ENCODE measurements at regions not wholly inside any gene's neighbourhood (a gene's known extent, or its start where the extent isn't known, plus 50 kb on each side); places are given as distances from the start of the nearest gene placed in this dataset.
A peak's percentile ranks its signal among the peaks of the same experiment; 100 is the strongest.

GRCh38 chr1:23634840-23635651 is 56.6 kb upstream of the RPL11 start (continued):
- TF ChIP-seq RCOR1 (IDR thresholded peaks at IDR 0.05; ENCODE audit: insufficient replicate concordance, low read length) (no peak), NFE2L2 (IDR thresholded peaks at IDR 0.05; ENCODE audit: low read depth, low read length) (no peak), POLR2A (IDR thresholded peaks at IDR 0.05; ENCODE audit: low read depth, low read length) (peak; percentile 51; the same call in 1 of the 2 replicates)

GRCh38 chr1:23634518-23634839 is 57.1 kb upstream of the RPL11 start:
- Histone ChIP-seq H4K8ac (ENCODE audit: low read depth in 2 of 2, low read length in 2 of 2) (peak overlapping the region; percentile 87 to 95), H3K14ac (replicated peaks; ENCODE audit: low read depth, low read length) (peak overlapping the region; percentile 90), H3K4ac (ENCODE audit: low read depth, low read length) (peak overlapping the region; percentile 96), H2AFZ (replicated peaks; ENCODE audit: low read length, poor library complexity) (peak overlapping the region; percentile 98), H2BK120ac (ENCODE audit: low read depth, low read length) (peak overlapping the region; percentile 100), H2AK9ac (replicated peaks; ENCODE audit: low read depth, low read length, poor library complexity) (peak overlapping the region; percentile 66), H3K4me2 (ENCODE audit: low read depth, low read length) (no peak overlapping the region; the same call in 1 of the 2 replicates), H3K56ac (ENCODE audit: extremely low read depth, insufficient read depth, low read length) (no peak overlapping the region), H4K20me1 (ENCODE audit: insufficient read depth, low read length) (no peaks in the 10 kb centered on the region), H3K27me3 (ENCODE audit: control insufficient read depth, insufficient read depth, low read length) (no peaks in the 10 kb centered on the region), H3K27ac (ENCODE audit: insufficient read depth, low read length) (peak overlapping the region; percentile 59), H3K9me1 (ENCODE audit: insufficient read depth, low read length) (peaks cover 8% of the 10 kb centered on the region), H2AK5ac (ENCODE audit: low read depth, low read length) (peak overlapping the region; percentile 98), H3K79me1 (ENCODE audit: low read depth in 1 of 2, low read length in 2 of 2) (peaks cover 7 to 27% of the 10 kb centered on the region in 2 experiments; a peak in 3 of 4 replicates), H2BK20ac (ENCODE audit: low read depth, low read length) (peak overlapping the region; percentile 91), H3K4me3 (ENCODE audit: insufficient read depth, low read depth, low read length) (no peak overlapping the region), H2BK15ac (ENCODE audit: low read depth, low read length) (peak overlapping the region; percentile 90; the same call in 2 of the 3 replicates), H3K4me1 (ENCODE audit: control insufficient read depth, insufficient read depth, low read length) (peaks cover 10% of the 10 kb centered on the region), H3K9ac (ENCODE audit: low read depth, low read length) (peak overlapping the region; percentile 15; the same call in 1 of the 2 replicates), H3K23ac (ENCODE audit: low read depth, low read length) (peak overlapping the region; percentile 60), H4K5ac (ENCODE audit: low read depth, low read length) (peak overlapping the region; percentile 86), H3K36me3 (ENCODE audit: control insufficient read depth, insufficient read depth, low read length) (no peaks in the 10 kb centered on the region), H3K9me3 (ENCODE audit: control insufficient read depth, insufficient read depth, low read length) (no peaks in the 10 kb centered on the region), H3K18ac (ENCODE audit: low read depth, low read length) (peak overlapping the region; percentile 50), H2BK5ac (ENCODE audit: low read depth, low read length, poor library complexity, severe bottlenecking) (peak overlapping the region; percentile 72), H4K91ac (ENCODE audit: insufficient read depth, low read depth, low read length) (peak overlapping the region; percentile 96)
- WGBS, 2 experiments (ENCODE audit: extremely low coverage in 2 of 2, insufficient read length in 1 of 2), result 56% methylated on average over 2 of the region's 2 CpGs; no CpG with 5 or more reads in 1 of the 2 experiments
- DNase-seq, result no peak
- no TSS peak for BruUV-seq (replicated peaks)
- POLR2A ChIA-PET (ENCODE audit: unreplicated experiment), result interaction anchor here (1.1 kb wide), 1 partner anchor 79 kb away, joined by 9 read pairs; no protein-coding TSS in a partner anchor
- no peak for ATAC-seq (ENCODE audit: low read depth)
- dilution Hi-C loops (cut with HindIII; ENCODE audit: low sequenced_read_pairs, unreplicated experiment), result no loop called here
- CTCF ChIA-PET, result interaction anchor here (0.5 to 6.4 kb wide), 13 partner anchors 10 to 94 kb away, joined by 3 to 67 read pairs (median 5); partner anchors contain the start of gene ID3
- in situ Hi-C loops (cut with MboI; ENCODE audit: low sequenced_read_pairs), result loop anchor here (25.0 kb wide), 1 partner anchor 647 kb away; no protein-coding TSS in a partner anchor
- TF ChIP-seq NFE2L2 (IDR thresholded peaks at IDR 0.05; ENCODE audit: low read depth, low read length) (no peak), SMC3 (IDR thresholded peaks at IDR 0.05; ENCODE audit: low read depth, low read length) (no peak), RAD21 (IDR thresholded peaks at IDR 0.05; ENCODE audit: low read length) (no peak), MAFK (IDR thresholded peaks at IDR 0.05; ENCODE audit: low read depth, low read length) (no peak), MXI1 (IDR thresholded peaks at IDR 0.05; ENCODE audit: borderline replicate concordance, low read depth, low read length) (no peak), RFX5 (IDR thresholded peaks at IDR 0.05; ENCODE audit: low read depth, low read length) (no peak), RCOR1 (IDR thresholded peaks at IDR 0.05; ENCODE audit: insufficient replicate concordance, low read length) (no peak), CEBPB (IDR thresholded peaks at IDR 0.05; ENCODE audit: low read depth, low read length) (no peak)
- TF ChIP-seq, protein P1, sequence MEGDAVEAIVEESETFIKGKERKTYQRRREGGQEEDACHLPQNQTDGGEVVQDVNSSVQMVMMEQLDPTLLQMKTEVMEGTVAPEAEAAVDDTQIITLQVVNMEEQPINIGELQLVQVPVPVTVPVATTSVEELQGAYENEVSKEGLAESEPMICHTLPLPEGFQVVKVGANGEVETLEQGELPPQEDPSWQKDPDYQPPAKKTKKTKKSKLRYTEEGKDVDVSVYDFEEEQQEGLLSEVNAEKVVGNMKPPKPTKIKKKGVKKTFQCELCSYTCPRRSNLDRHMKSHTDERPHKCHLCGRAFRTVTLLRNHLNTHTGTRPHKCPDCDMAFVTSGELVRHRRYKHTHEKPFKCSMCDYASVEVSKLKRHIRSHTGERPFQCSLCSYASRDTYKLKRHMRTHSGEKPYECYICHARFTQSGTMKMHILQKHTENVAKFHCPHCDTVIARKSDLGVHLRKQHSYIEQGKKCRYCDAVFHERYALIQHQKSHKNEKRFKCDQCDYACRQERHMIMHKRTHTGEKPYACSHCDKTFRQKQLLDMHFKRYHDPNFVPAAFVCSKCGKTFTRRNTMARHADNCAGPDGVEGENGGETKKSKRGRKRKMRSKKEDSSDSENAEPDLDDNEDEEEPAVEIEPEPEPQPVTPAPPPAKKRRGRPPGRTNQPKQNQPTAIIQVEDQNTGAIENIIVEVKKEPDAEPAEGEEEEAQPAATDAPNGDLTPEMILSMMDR (conservative IDR thresholded peaks at IDR 0.05; ENCODE audit: low read depth, low read length), result no peak
- TF ChIP-seq, protein P2, sequence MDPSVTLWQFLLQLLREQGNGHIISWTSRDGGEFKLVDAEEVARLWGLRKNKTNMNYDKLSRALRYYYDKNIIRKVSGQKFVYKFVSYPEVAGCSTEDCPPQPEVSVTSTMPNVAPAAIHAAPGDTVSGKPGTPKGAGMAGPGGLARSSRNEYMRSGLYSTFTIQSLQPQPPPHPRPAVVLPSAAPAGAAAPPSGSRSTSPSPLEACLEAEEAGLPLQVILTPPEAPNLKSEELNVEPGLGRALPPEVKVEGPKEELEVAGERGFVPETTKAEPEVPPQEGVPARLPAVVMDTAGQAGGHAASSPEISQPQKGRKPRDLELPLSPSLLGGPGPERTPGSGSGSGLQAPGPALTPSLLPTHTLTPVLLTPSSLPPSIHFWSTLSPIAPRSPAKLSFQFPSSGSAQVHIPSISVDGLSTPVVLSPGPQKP (IDR thresholded peaks at IDR 0.05; ENCODE audit: borderline replicate concordance, low read depth, low read length), result no peak
- intact Hi-C loops (cut with micrococcal nuclease), result loop anchor here (10.0 kb wide), 1 partner anchor 660 kb away; the partner anchor contains the start of gene LACTBL1
